GM12878 (cell line): ENCODE measurements at regions not wholly inside any gene's neighbourhood (a gene's known extent, or its start where the extent isn't known, plus 50 kb on each side); places are given as distances from the start of the nearest gene placed in this dataset.

ENCODE experiments used
- ATAC-seq: fragments of 200-7000 bp; cut with Tn5 transposase; 3 replicates; pipeline ENCODE4 v1.9.1; 2020; ENCODE audit warnings: mild to moderate bottlenecking, moderate library complexity
- BruUV-seq: library from RNA; stranded (reverse); fragments of 400-500 nt; replicated peaks from 2 replicates; lab custom pipeline; 2021; lab: Mats Ljungman, UMichigan
- CTCF ChIA-PET: fragments of 300-600 bp; sonication (Branson Sonifier 250); formaldehyde crosslinking; extraction: SDS; loops from one replicate; lab custom pipeline; 2021; ENCODE audit warnings: inconsistent platforms; lab: Yijun Ruan, JAX
- POLR2A ChIA-PET: fragments of 350-600 bp; formaldehyde crosslinking; extraction: SDS; loops from one replicate; lab custom pipeline; 2021; ENCODE audit warnings: inconsistent platforms; lab: Charles Lee
- RAD21 ChIA-PET: fragments of 300-600 bp; sonication (Branson Sonifier 250); formaldehyde crosslinking; loops from one replicate; lab custom pipeline; 2023; ENCODE audit warnings: antibody characterized with exemption; ENCODE audit not compliant: unreplicated experiment; lab: Charles Lee
- SMC1A ChIA-PET: fragments of 300-600 bp; sonication (Branson Sonifier 250); formaldehyde crosslinking; loops from one replicate; lab custom pipeline; 2023; ENCODE audit not compliant: unreplicated experiment, uncharacterized antibody; lab: Charles Lee
- DNase-seq: peaks from one replicate; pipeline ENCODE4 v3.0.0-alpha.2; 2011; ENCODE audit warnings: low read depth, low spot score
- FAIRE-seq: peaks from 3 replicates; lab custom pipeline; 2011; peaks lifted over from hg19 to GRCh38; lab: Jason Lieb, UNC
- H2AFZ ChIP-seq: 2 replicates; pipeline ENCODE4 v1.6.0; 2011; ENCODE audit warnings: low read depth, low read length, control low read depth; ENCODE audit not compliant: control insufficient read depth
- H3K27ac ChIP-seq: 2 replicates; pipeline ENCODE4 v1.5.1; 2011; ENCODE audit warnings: control low read depth; ENCODE audit not compliant: control insufficient read depth, insufficient read depth
- H3K27me3 ChIP-seq, 2 experiments: replicated peaks in 1 of 2; 2 replicates each; pipeline versions ENCODE4 v1.6.0 to v1.6.1; 2011; ENCODE audit warnings: low read length in 1 of 2; ENCODE audit not compliant: control insufficient read depth in 2 of 2, insufficient read depth in 2 of 2
- H3K36me3 ChIP-seq, 2 experiments: 2 replicates each; pipeline ENCODE4 v1.5.1; 2011; ENCODE audit warnings: low read length in 1 of 2; ENCODE audit not compliant: control insufficient read depth in 2 of 2, insufficient read depth in 2 of 2
- H3K4me1 ChIP-seq: 2 replicates; pipeline ENCODE4 v1.6.1; 2011; ENCODE audit warnings: mild to moderate bottlenecking, low read length, moderate library complexity, mixed read lengths; ENCODE audit not compliant: control insufficient read depth, insufficient read depth
- H3K4me2 ChIP-seq: 2 replicates; pipeline ENCODE4 v1.6.0; 2011; ENCODE audit warnings: control low read depth; ENCODE audit not compliant: control insufficient read depth, insufficient read depth
- H3K4me3 ChIP-seq: fragments of 200-600 bp; sonication (generic); 2 replicates; pipeline ENCODE4 v1.5.1; 2016
- H3K79me2 ChIP-seq: 2 replicates; pipeline ENCODE4 v1.6.0; 2011; ENCODE audit warnings: low read length; ENCODE audit not compliant: control insufficient read depth, insufficient read depth
- H3K9ac ChIP-seq: 2 replicates; pipeline ENCODE4 v1.8.0; 2011; ENCODE audit warnings: low read length, control low read depth, mixed read lengths; ENCODE audit not compliant: control insufficient read depth, insufficient read depth
- H3K9me3 ChIP-seq: replicated peaks from 3 replicates; pipeline ENCODE4 v1.5.1; 2011; ENCODE audit warnings: mild to moderate bottlenecking, low read length; ENCODE audit not compliant: control insufficient read depth, insufficient read depth
- H4K20me1 ChIP-seq: 2 replicates; pipeline ENCODE4 v1.6.0; 2011; ENCODE audit not compliant: control insufficient read depth, insufficient read depth
- ASH2L ChIP-seq: fragments of 300-600, 200-600 bp; sonication (generic); IDR thresholded peaks from 2 replicates; pipeline ENCODE4 v1.6.1; 2017; ENCODE audit warnings: low read depth, mild to moderate bottlenecking, borderline replicate concordance
- BMI1 ChIP-seq: fragments of 450-650 bp; IDR thresholded peaks from 2 replicates; pipeline ENCODE4 v1.6.1; 2016; ENCODE audit warnings: mild to moderate bottlenecking, moderate library complexity, borderline replicate concordance
- BRCA1 ChIP-seq: IDR thresholded peaks from 2 replicates; pipeline ENCODE4 v1.6.1; 2011; ENCODE audit warnings: low read depth, low read length, improper control_type of control experiment
- CBX5 ChIP-seq: sonication (generic); IDR thresholded peaks from 2 replicates; pipeline ENCODE4 v1.6.1; 2016; ENCODE audit warnings: low read depth, moderate library complexity, mild to moderate bottlenecking, inconsistent platforms
- CHD1 ChIP-seq: IDR thresholded peaks from 2 replicates; pipeline ENCODE4 v1.6.1; 2012; ENCODE audit warnings: low read depth, low read length, improper control_type of control experiment
- EP300 ChIP-seq, 2 experiments: fragments of 150-350 bp in 1 of 2; IDR thresholded peaks; 2 replicates each; pipeline ENCODE4 v1.6.1; 2011 to 2012; ENCODE audit warnings: low read depth in 2 of 2, low read length in 2 of 2, borderline replicate concordance in 1 of 2, improper control_type of control experiment in 1 of 2, inconsistent platforms in 1 of 2; ENCODE audit not compliant: control insufficient read depth in 1 of 2
- HDAC6 ChIP-seq: fragments of 200-600 bp; sonication (generic); IDR thresholded peaks from one replicate; pipeline ENCODE4 v1.8.0; 2017; ENCODE audit warnings: antibody characterized with exemption; ENCODE audit not compliant: unreplicated experiment
- MEF2A ChIP-seq: IDR thresholded peaks from 2 replicates; pipeline ENCODE4 v1.6.1; 2011; ENCODE audit warnings: low read depth, mild to moderate bottlenecking, low read length, moderate library complexity; ENCODE audit not compliant: insufficient read depth
- NFYA ChIP-seq: IDR thresholded peaks from 2 replicates; pipeline ENCODE4 v1.6.1; 2011; ENCODE audit warnings: low read depth, mild to moderate bottlenecking, low read length, improper control_type of control experiment, borderline replicate concordance
- POLR2AphosphoS2 ChIP-seq: IDR thresholded peaks from 2 replicates; pipeline ENCODE4 v1.6.1; 2011; ENCODE audit warnings: low read depth, mild to moderate bottlenecking, low read length, improper control_type of control experiment, moderate library complexity
- ZBTB4 ChIP-seq: fragments of 450-650 bp; formaldehyde crosslinking; IDR thresholded peaks from 2 replicates; pipeline ENCODE4 v1.4.0; 2022; ENCODE audit warnings: mild to moderate bottlenecking, moderate library complexity
- WGBS: methylation state at CpG from one replicate; pipeline ENCODE4 v1.1.6; 2016; ENCODE audit warnings: low lambda C conversion rate; ENCODE audit not compliant: insufficient replicate concordance, insufficient coverage; ENCODE audit errors: missing lambda C conversion rate; 5-methylcytosine and 5-hydroxymethylcytosine counted together
- in situ Hi-C: fragments of 300-500 bp; cut with MboI; formaldehyde crosslinking; loops from 9 replicates; pipeline ENCODE4 v1.14.3; 2018; ENCODE audit warnings: mixed read lengths
- intact Hi-C: fragments of 100-400 bp; cut with micrococcal nuclease; formaldehyde crosslinking; loops from one replicate; pipeline ENCODE4 v1.14.2; 2022; ENCODE audit not compliant: unreplicated experiment
- TF ChIP-seq, protein P1 (sequence below): IDR thresholded peaks from 2 replicates; pipeline ENCODE4 v1.6.1; 2012; ENCODE audit warnings: low read depth, low read length, improper control_type of control experiment

DNA sequence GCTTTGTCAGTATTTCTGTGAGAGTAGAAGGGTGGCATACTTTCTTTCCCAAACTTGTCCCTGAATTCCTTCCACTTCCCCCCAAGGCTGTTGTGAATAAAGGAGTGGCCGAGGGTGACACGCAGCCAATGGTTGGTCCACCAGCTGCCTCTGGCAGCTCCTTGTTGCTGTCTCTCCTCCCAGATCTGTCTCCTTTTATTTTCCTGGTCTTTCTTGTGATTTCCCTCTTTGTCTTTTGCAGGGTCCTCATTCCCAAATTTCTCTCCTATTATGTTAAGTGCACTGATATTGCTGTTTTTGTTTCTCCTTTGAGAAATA, 137.5 kb upstream of the HMHB1 start:
- H2AFZ ChIP-seq, result no peak overlapping the region
- no peak overlapping the region for H3K4me3 ChIP-seq
- H3K79me2 ChIP-seq, result no peaks in the 10 kb centered on the region
- WGBS, result 100% methylated on average over 2 of the region's 2 CpGs
- FAIRE-seq, result no peak
- TF ChIP-seq BRCA1 (no peak), POLR2AphosphoS2 (no peak), ASH2L (no peak)
- TF ChIP-seq, protein P1, sequence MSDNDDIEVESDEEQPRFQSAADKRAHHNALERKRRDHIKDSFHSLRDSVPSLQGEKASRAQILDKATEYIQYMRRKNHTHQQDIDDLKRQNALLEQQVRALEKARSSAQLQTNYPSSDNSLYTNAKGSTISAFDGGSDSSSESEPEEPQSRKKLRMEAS, result no peak
- TF ChIP-seq, all 136 proteins: peak for 0
- intact Hi-C loops, result no loop called here
- Histone ChIP-seq H3K36me3 (no peaks in the 10 kb centered on the region), H3K9ac (no peak overlapping the region), H3K9me3 (no peaks in the 10 kb centered on the region; the same call in 2 of the 3 replicates), H3K27me3 (no peaks in the 10 kb centered on the region), H3K4me2 (no peak overlapping the region), H3K4me1 (no peaks in the 10 kb centered on the region), H3K27ac (no peak overlapping the region), H4K20me1 (no peaks in the 10 kb centered on the region)
- DNase-seq (no peak), ATAC-seq (no peak)
- SMC1A ChIA-PET, result interaction anchor here (0.5 to 2.5 kb wide), 9 partner anchors 9 to 1965 kb away, joined by 3 to 8 read pairs (median 5); no protein-coding TSS in a partner anchor
- CTCF ChIA-PET, result interaction anchor here (0.8 to 1.6 kb wide), 4 partner anchors 8 to 148 kb away, joined by 3 to 5 read pairs (median 4); no protein-coding TSS in a partner anchor
- BruUV-seq, result no TSS peak
- POLR2A ChIA-PET, result no interaction called here
- RAD21 ChIA-PET, result interaction anchor here (1.2 kb wide), 1 partner anchor 21 kb away, joined by 3 read pairs; no protein-coding TSS in a partner anchor
- in situ Hi-C loops, result no loop called here

DNA sequence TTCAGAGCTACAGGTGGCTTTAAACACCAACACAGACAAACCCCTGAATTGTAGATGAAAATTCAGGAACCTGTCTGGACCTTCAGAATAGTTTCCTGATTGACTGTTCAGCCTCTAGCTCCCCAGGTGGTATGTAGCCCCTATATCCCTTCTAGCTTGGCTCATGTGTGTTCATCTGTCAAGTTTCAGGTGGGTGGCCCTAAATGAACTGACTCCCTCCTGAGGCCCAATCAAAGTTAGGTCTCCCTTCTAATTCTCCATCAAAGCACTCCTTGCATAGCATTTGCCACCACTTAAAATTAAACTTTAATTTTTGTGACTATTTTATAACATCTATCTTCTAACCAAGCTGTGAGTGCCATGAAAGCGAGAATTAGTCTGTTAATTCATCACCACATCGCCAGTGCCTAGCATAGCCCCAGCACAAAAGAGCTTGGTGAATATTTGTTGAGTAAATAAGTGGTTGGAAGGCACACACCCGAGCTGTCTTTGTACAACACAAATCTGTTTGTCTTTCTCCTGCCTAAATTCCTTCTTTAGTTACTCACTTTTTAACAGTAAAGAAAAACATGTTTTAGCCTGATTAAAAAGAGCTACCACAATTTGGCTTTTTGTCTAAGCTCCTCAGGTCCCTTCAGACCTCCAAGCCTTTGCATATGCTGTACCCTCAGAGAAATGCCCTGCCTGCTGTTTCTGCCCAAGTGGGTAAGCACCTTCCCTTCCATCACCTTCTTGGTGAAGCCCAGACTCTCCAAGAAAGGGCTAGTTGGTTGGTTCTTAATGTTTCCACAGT, 138.1 kb upstream of the HMHB1 start:
- FAIRE-seq, result no peak
- Histone ChIP-seq H3K36me3 (no peaks in the 10 kb centered on the region), H3K9me3 (no peaks in the 10 kb centered on the region; the same call in 2 of the 3 replicates), H3K27me3 (no peaks in the 10 kb centered on the region), H3K4me2 (no peak overlapping the region), H3K4me1 (no peaks in the 10 kb centered on the region), H3K27ac (no peak overlapping the region), H3K4me3 (no peak overlapping the region), H3K79me2 (no peaks in the 10 kb centered on the region), H2AFZ (no peak overlapping the region), H3K9ac (no peak overlapping the region), H4K20me1 (no peaks in the 10 kb centered on the region)
- ChIA-PET CTCF (interaction anchor here (0.8 to 1.6 kb wide), 5 partner anchors 8 to 148 kb away, joined by 3 to 5 read pairs (median 3); no protein-coding TSS in a partner anchor), POLR2A (no interaction called here), RAD21 (interaction anchor here (0.7 to 1.2 kb wide), 2 partner anchors 20 to 145 kb away, joined by 3 read pairs; no protein-coding TSS in a partner anchor), SMC1A (interaction anchor here (1.0 to 2.5 kb wide), 7 partner anchors 9 to 35 kb away, joined by 3 to 8 read pairs (median 5); no protein-coding TSS in a partner anchor)
- no TSS peak for BruUV-seq
- WGBS, result 92% methylated on average over 3 of the region's 3 CpGs
- in situ Hi-C loops (no loop called here), intact Hi-C loops (no loop called here)
- DNase-seq, result no peak
- TF ChIP-seq HDAC6, result no peak
- no peak for TF ChIP-seq NFYA
- no peak for TF ChIP-seq CBX5
- no peak for TF ChIP-seq ZBTB4
- TF ChIP-seq CHD1, result no peak
- no peak for TF ChIP-seq EP300 (IDR thresholded peaks at IDR 0.05; ENCODE audit: borderline replicate concordance in 1 of 2, control insufficient read depth in 1 of 2, low read depth in 2 of 2, low read length in 2 of 2)
- no peak for TF ChIP-seq MEF2A
- TF ChIP-seq BMI1, result no peak
- no peak for ATAC-seq
